ENCODE measurements at regions not wholly inside any gene's neighbourhood (a gene's known extent, or its start where the extent isn't known, plus 50 kb on each side); places are given as distances from the start of the nearest gene placed in this dataset.

- no peak for TF ChIP-seq CTCF (IDR thresholded peaks at IDR 0.05)
- no peak for TF ChIP-seq POLR2A (IDR thresholded peaks at IDR 0.05)
These were observed 256.9 kb downstream of the ARRDC4 start for GRCh38 chr15:98217356-98217755.
